Testis (tissue), 2 donors: ENCODE measurements at regions not wholly inside any gene's neighbourhood (a gene's known extent, or its start where the extent isn't known, plus 50 kb on each side); places are given as distances from the start of the nearest gene placed in this dataset.

Experiments
- CTCF ChIP-seq, 3 experiments: fragments of 450-650 bp in 2 of 3; fragments of 200-600 bp in 1 of 3; sonication (generic) in 1 of 3; IDR thresholded peaks; one replicate each; pipeline ENCODE4 v1.5.1; 2016 to 2019; ENCODE audit warnings: antibody characterized with exemption in 3 of 3, mild to moderate bottlenecking in 2 of 3, moderate library complexity in 1 of 3
- POLR2A ChIP-seq: fragments of 450-650 bp; IDR thresholded peaks from one replicate; pipeline ENCODE4 v1.6.1; 2017; ENCODE audit warnings: antibody characterized with exemption, mild to moderate bottlenecking, moderate library complexity

- TF ChIP-seq CTCF (IDR thresholded peaks at IDR 0.05), result no peak
- no peak for TF ChIP-seq POLR2A
Measured at GRCh38 chr10:130263289-130263688, 127.1 kb downstream of the GLRX3 start.
